ENCODE measurements at regions not wholly inside any gene's neighbourhood (a gene's known extent, or its start where the extent isn't known, plus 50 kb on each side); places are given as distances from the start of the nearest gene placed in this dataset.

DNA sequence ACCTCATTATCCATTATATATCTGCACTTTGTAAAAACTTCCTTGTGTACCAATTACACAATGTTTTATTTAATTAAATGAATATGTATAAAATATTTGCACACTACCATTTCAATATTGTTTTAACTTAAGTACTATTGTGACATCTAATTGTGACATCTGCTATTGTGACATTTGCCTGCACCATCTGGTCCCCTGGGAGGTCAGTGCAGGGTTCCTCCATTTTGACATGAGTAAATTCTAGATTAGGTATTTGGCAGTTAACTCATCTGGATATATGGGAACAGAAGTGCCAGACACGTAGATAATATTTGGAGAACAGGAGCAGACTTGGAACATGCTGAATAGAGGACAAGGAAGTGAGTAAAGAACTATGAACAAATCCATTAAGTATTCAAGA lies 332.1 kb downstream of the VGLL3 start:
- no peak for TF ChIP-seq CTCF (IDR thresholded peaks at IDR 0.05)
- TF ChIP-seq POLR2A (IDR thresholded peaks at IDR 0.05), result no peak
